ENCODE measurements at regions not wholly inside any gene's neighbourhood (a gene's known extent, or its start where the extent isn't known, plus 50 kb on each side); places are given as distances from the start of the nearest gene placed in this dataset.
A peak's percentile ranks its signal among the peaks of the same experiment; 100 is the strongest.
"Not testable (repeated sequence)": the region's sequence is repeated elsewhere in the genome, so short reads cannot be mapped to it uniquely, and the experiment has no call there.

GRCh38 chr17:43345515-43345914 lies 53.3 kb upstream of the ARL4D start:
- not testable (repeated sequence) for DNase-seq

GRCh38 chr17:43344685-43345084 lies 54.1 kb upstream of the ARL4D start:
- DNase-seq: no peak

- DNase-seq: no peak
Observed at GRCh38 chr17:43342589-43342890, 56.3 kb upstream of the ARL4D start.

GRCh38 chr17:43341715-43342588 lies 56.8 kb upstream of the ARL4D start:
- DNase-seq: no peak

- peak; percentile 12 to 64 for DNase-seq
Observed at GRCh38 chr17:43338886-43339516, 59.8 kb upstream of the ARL4D start.

- DNase-seq: no peak
Observed at GRCh38 chr17:43337684-43338428, 60.9 kb upstream of the ARL4D start.

- DNase-seq: no peak
Observed at GRCh38 chr17:43334738-43335402, 63.9 kb upstream of the ARL4D start.

- DNase-seq: no peak
Observed at GRCh38 chr17:43333433-43333943, 65.3 kb upstream of the ARL4D start.

- DNase-seq: no peak
Observed at GRCh38 chr17:43332230-43332629, 66.6 kb upstream of the ARL4D start.

GRCh38 chr17:43330876-43331639 lies 67.7 kb upstream of the ARL4D start:
- DNase-seq: no peak

GRCh38 chr17:43329183-43329582 lies 69.6 kb upstream of the ARL4D start:
- DNase-seq: no peak

GRCh38 chr17:43328650-43329049 lies 70.1 kb upstream of the ARL4D start:
- DNase-seq: no peak

- no peak for DNase-seq
Observed at GRCh38 chr17:43327834-43328420, 70.9 kb upstream of the ARL4D start.

- DNase-seq: no peak
Observed at GRCh38 chr17:43327421-43327820, 71.4 kb upstream of the ARL4D start.

GRCh38 chr17:43326490-43327275 lies 72.1 kb upstream of the ARL4D start:
- no peak for DNase-seq

GRCh38 chr17:43324205-43324893 lies 74.4 kb upstream of the ARL4D start:
- DNase-seq: no peak

- no peak for DNase-seq
Observed at GRCh38 chr17:43319293-43320124, 79.3 kb upstream of the ARL4D start.

- no peak for DNase-seq
Observed at GRCh38 chr17:43316522-43317142, 82.2 kb upstream of the ARL4D start.

Measured in bone marrow (tissue), 2 donors.